Neural cell (in vitro differentiated cells): ENCODE measurements at regions not wholly inside any gene's neighbourhood (a gene's known extent, or its start where the extent isn't known, plus 50 kb on each side); places are given as distances from the start of the nearest gene placed in this dataset.

Source experiments
- H2AFZ ChIP-seq: fragments of 200-600, 300-800 bp; sonication (generic), shearing (Covaris generic); 2 replicates; pipeline ENCODE4 v1.6.0; 2014; ENCODE audit warnings: low read depth, mild to moderate bottlenecking, antibody characterized with exemption, low read length, moderate library complexity
- H3F3A ChIP-seq: fragments of 200-600 bp; shearing (Covaris generic); 2 replicates; pipeline ENCODE4 v1.6.1; 2016; ENCODE audit warnings: mild to moderate bottlenecking, moderate library complexity, mixed read lengths, antibody characterized with exemption, low read length; ENCODE audit not compliant: insufficient read depth, poor library complexity, severe bottlenecking
- H3K27ac ChIP-seq: fragments of 200-600, 300-800 bp; sonication (generic), shearing (Covaris generic); 2 replicates; pipeline ENCODE4 v1.5.1; 2014; ENCODE audit warnings: mild to moderate bottlenecking, low read length, moderate library complexity
- H3K27me3 ChIP-seq: fragments of 300-800, 200-600 bp; sonication (generic), shearing (Covaris generic); 2 replicates; pipeline ENCODE4 v1.6.0; 2014; ENCODE audit warnings: mild to moderate bottlenecking, low read depth, low read length, moderate library complexity; ENCODE audit not compliant: insufficient read depth
- H3K36me3 ChIP-seq: fragments of 300-800, 200-600 bp; sonication (generic), shearing (Covaris generic); 2 replicates; pipeline ENCODE4 v1.5.1; 2014; ENCODE audit warnings: mild to moderate bottlenecking, antibody characterized with exemption, low read length, moderate library complexity; ENCODE audit not compliant: insufficient read depth
- H3K4me2 ChIP-seq: fragments of 300-800, 200-600 bp; sonication (generic), shearing (Covaris generic); 2 replicates; pipeline ENCODE4 v1.6.0; 2014; ENCODE audit warnings: mild to moderate bottlenecking, low read length
- H3K4me3 ChIP-seq: fragments of 300-800, 200-600 bp; sonication (generic), shearing (Covaris generic); 2 replicates; pipeline ENCODE4 v1.5.1; 2014; ENCODE audit warnings: mild to moderate bottlenecking, low read length, moderate library complexity
- H3K79me2 ChIP-seq: fragments of 200-600 bp; shearing (Covaris generic); replicated peaks from 2 replicates; pipeline ENCODE4 v1.6.0; 2014; ENCODE audit warnings: mild to moderate bottlenecking, low read length, moderate library complexity; ENCODE audit not compliant: insufficient read depth
- H3K9ac ChIP-seq: fragments of 300-800, 200-600 bp; sonication (generic), shearing (Covaris generic); 2 replicates; pipeline ENCODE4 v1.6.1; 2016; ENCODE audit warnings: mild to moderate bottlenecking, low read length, mixed read lengths
- H3K9me2 ChIP-seq: fragments of 200-600 bp; shearing (Covaris generic); 2 replicates; pipeline ENCODE4 v1.6.1; 2016; ENCODE audit warnings: mild to moderate bottlenecking, low read length, mixed read lengths; ENCODE audit not compliant: insufficient read depth
- H3K9me3 ChIP-seq: fragments of 200-600, 300-800 bp; sonication (generic), shearing (Covaris generic); 2 replicates; pipeline ENCODE4 v1.6.1; 2016; ENCODE audit warnings: mild to moderate bottlenecking, mixed run types, low read length, moderate library complexity, mixed read lengths
- H4K20me1 ChIP-seq: fragments of 200-600 bp; shearing (Covaris generic); 2 replicates; pipeline ENCODE4 v1.6.1; 2016; ENCODE audit warnings: mild to moderate bottlenecking, mixed run types; ENCODE audit not compliant: insufficient read depth
- CTCF ChIP-seq: fragments of 450-650 bp; IDR thresholded peaks from 2 replicates; pipeline ENCODE4 v1.5.1; 2014; ENCODE audit warnings: antibody characterized with exemption, mild to moderate bottlenecking, moderate library complexity; ENCODE audit not compliant: poor library complexity, severe bottlenecking
- EP300 ChIP-seq: fragments of 450-650 bp; conservative IDR thresholded peaks from 2 replicates; pipeline ENCODE4 v1.6.1; 2014; ENCODE audit warnings: antibody characterized with exemption, mild to moderate bottlenecking, moderate library complexity; ENCODE audit not compliant: poor library complexity, severe bottlenecking
- EZH2 ChIP-seq: fragments of 200-600, 300-800 bp; shearing (Covaris generic), sonication (generic); IDR thresholded peaks from 2 replicates; pipeline ENCODE4 v1.6.1; 2014; ENCODE audit warnings: antibody characterized with exemption, low read length, borderline replicate concordance, mild to moderate bottlenecking; ENCODE audit not compliant: insufficient read depth, poor library complexity, severe bottlenecking
- MXI1 ChIP-seq: fragments of 450-650 bp; conservative IDR thresholded peaks from 2 replicates; pipeline ENCODE4 v1.6.1; 2014; ENCODE audit warnings: antibody characterized with exemption, mild to moderate bottlenecking; ENCODE audit not compliant: poor library complexity, severe bottlenecking
- POLR2AphosphoS5 ChIP-seq: IDR thresholded peaks from 2 replicates; pipeline ENCODE4 v1.6.1; 2012
- RAD21 ChIP-seq: fragments of 450-650 bp; conservative IDR thresholded peaks from 2 replicates; pipeline ENCODE4 v1.6.1; 2014; ENCODE audit warnings: antibody characterized with exemption, mild to moderate bottlenecking, moderate library complexity
- REST ChIP-seq: IDR thresholded peaks from 2 replicates; pipeline ENCODE4 v1.6.1; 2012; ENCODE audit warnings: borderline replicate concordance
- SMC3 ChIP-seq: fragments of 450-650 bp; conservative IDR thresholded peaks from 2 replicates; pipeline ENCODE4 v1.6.1; 2014; ENCODE audit warnings: antibody characterized with exemption, mild to moderate bottlenecking, moderate library complexity; ENCODE audit not compliant: poor library complexity
- TAF1 ChIP-seq: IDR thresholded peaks from 2 replicates; pipeline ENCODE4 v1.6.1; 2012; ENCODE audit warnings: low read depth

GRCh38 chr6:84549917-84550316 is 214.5 kb downstream of the TBX18 start:
- TF ChIP-seq EP300 (no peak), SMC3 (no peak), REST (no peak), POLR2AphosphoS5 (no peak), TAF1 (no peak), EZH2 (no peak), RAD21 (no peak), CTCF (no peak), MXI1 (no peak)
- no peaks in the 10 kb centered on the region for H3K9me3 ChIP-seq
- no peaks in the 10 kb centered on the region for H3K27me3 ChIP-seq
- H3F3A ChIP-seq: no peaks in the 10 kb centered on the region
- no peaks in the 10 kb centered on the region for H4K20me1 ChIP-seq
- no peak overlapping the region for H3K4me2 ChIP-seq
- no peak overlapping the region for H3K9ac ChIP-seq
- no peaks in the 10 kb centered on the region for H3K36me3 ChIP-seq
- H3K27ac ChIP-seq: no peak overlapping the region
- no peak overlapping the region for H3K4me3 ChIP-seq
- no peak overlapping the region for H2AFZ ChIP-seq
- no peaks in the 10 kb centered on the region for H3K79me2 ChIP-seq
- no peaks in the 10 kb centered on the region for H3K9me2 ChIP-seq

GRCh38 chr6:84547341-84547801 is 217.0 kb downstream of the TBX18 start:
- H4K20me1 ChIP-seq: no peaks in the 10 kb centered on the region
- H2AFZ ChIP-seq: no peak overlapping the region
- no peak overlapping the region for H3K9ac ChIP-seq
- no peaks in the 10 kb centered on the region for H3K9me2 ChIP-seq
- H3F3A ChIP-seq: no peaks in the 10 kb centered on the region
- no peak overlapping the region for H3K27ac ChIP-seq
- H3K4me3 ChIP-seq: no peak overlapping the region
- H3K36me3 ChIP-seq: no peaks in the 10 kb centered on the region
- no peak overlapping the region for H3K4me2 ChIP-seq
- no peaks in the 10 kb centered on the region for H3K9me3 ChIP-seq
- no peak for TF ChIP-seq POLR2AphosphoS5
- TF ChIP-seq RAD21: no peak
- H3K27me3 ChIP-seq: no peaks in the 10 kb centered on the region
- no peaks in the 10 kb centered on the region for H3K79me2 ChIP-seq

GRCh38 chr6:84546427-84546914 is 217.9 kb downstream of the TBX18 start:
- Histone ChIP-seq H3K4me3 (no peak overlapping the region), H3K27ac (no peak overlapping the region), H3K9ac (no peak overlapping the region), H3K9me2 (no peaks in the 10 kb centered on the region), H4K20me1 (no peaks in the 10 kb centered on the region), H3K4me2 (no peak overlapping the region), H2AFZ (no peak overlapping the region), H3K36me3 (no peaks in the 10 kb centered on the region), H3K27me3 (no peaks in the 10 kb centered on the region), H3K79me2 (no peaks in the 10 kb centered on the region), H3K9me3 (no peaks in the 10 kb centered on the region), H3F3A (no peaks in the 10 kb centered on the region)
- TF ChIP-seq SMC3 (no peak), POLR2AphosphoS5 (no peak), REST (no peak), EP300 (no peak), MXI1 (no peak), RAD21 (no peak), TAF1 (no peak), EZH2 (no peak), CTCF (no peak)
